IPS-15b (cell line): ENCODE measurements at regions not wholly inside any gene's neighbourhood (a gene's known extent, or its start where the extent isn't known, plus 50 kb on each side); places are given as distances from the start of the nearest gene placed in this dataset.
"Not testable (repeated sequence)": the region's sequence is repeated elsewhere in the genome, so short reads cannot be mapped to it uniquely, and the experiment has no call there.

Source experiments
- H3K27me3 ChIP-seq: one replicate; pipeline ENCODE4 v1.6.1; 2013; ENCODE audit warnings: low read length; ENCODE audit not compliant: control insufficient read depth, insufficient read depth
- H3K36me3 ChIP-seq: one replicate; pipeline ENCODE4 v1.6.1; 2013; ENCODE audit warnings: low read length; ENCODE audit not compliant: control insufficient read depth, insufficient read depth
- H3K4me1 ChIP-seq: one replicate; pipeline ENCODE4 v1.6.1; 2013; ENCODE audit warnings: mild to moderate bottlenecking, low read length; ENCODE audit not compliant: control insufficient read depth, insufficient read depth
- H3K4me3 ChIP-seq: one replicate; pipeline ENCODE4 v1.5.1; 2013; ENCODE audit warnings: low read depth, low read length
- H3K9ac ChIP-seq: one replicate; pipeline ENCODE4 v1.6.1; 2013; ENCODE audit warnings: low read depth, mild to moderate bottlenecking, low read length
- H3K9me3 ChIP-seq: one replicate; pipeline ENCODE4 v1.6.1; 2013; ENCODE audit warnings: mild to moderate bottlenecking, low read length; ENCODE audit not compliant: control insufficient read depth, insufficient read depth

- no peaks in the 10 kb centered on the region for H3K36me3 ChIP-seq
- H3K27me3 ChIP-seq, result no peaks in the 10 kb centered on the region
- no peak overlapping the region for H3K9ac ChIP-seq
- no peak overlapping the region for H3K4me3 ChIP-seq
- no peaks in the 10 kb centered on the region for H3K9me3 ChIP-seq
- no peaks in the 10 kb centered on the region for H3K4me1 ChIP-seq
Observed at GRCh38 chrX:3426552-3426951, 80.1 kb upstream of the MXRA5 start.

- no peak overlapping the region for H3K9ac ChIP-seq
- no peak overlapping the region for H3K4me3 ChIP-seq
- H3K9me3 ChIP-seq, result no peaks in the 10 kb centered on the region
- H3K27me3 ChIP-seq, result no peaks in the 10 kb centered on the region
- H3K4me1 ChIP-seq, result no peaks in the 10 kb centered on the region
- H3K36me3 ChIP-seq, result no peaks in the 10 kb centered on the region
Observed at GRCh38 chrX:3425031-3425430, 78.6 kb upstream of the MXRA5 start.

DNA sequence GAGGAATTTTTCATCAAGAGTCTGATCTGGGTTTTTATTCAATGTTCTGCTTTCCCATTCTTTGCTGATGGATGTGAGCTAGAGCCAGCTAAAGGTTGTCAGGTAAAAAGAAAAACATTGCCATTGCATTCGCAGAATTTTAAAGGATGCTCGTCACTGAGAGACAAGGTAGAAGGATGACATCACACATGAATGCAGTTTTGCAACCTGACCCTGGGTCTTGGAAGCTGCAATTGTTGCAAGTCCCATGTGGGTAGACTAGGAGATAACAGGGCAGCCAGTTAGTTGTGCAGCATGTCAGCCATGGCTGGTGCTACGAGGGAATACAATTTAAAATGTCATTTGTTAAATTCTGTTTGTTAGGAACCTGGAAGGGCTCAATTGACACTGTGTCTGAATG lies 73.9 kb upstream of the MXRA5 start:
- Histone ChIP-seq H3K4me3 (no peak overlapping the region), H3K4me1 (no peaks in the 10 kb centered on the region), H3K9ac (no peak overlapping the region), H3K9me3 (no peaks in the 10 kb centered on the region), H3K36me3 (no peaks in the 10 kb centered on the region), H3K27me3 (no peaks in the 10 kb centered on the region)

DNA sequence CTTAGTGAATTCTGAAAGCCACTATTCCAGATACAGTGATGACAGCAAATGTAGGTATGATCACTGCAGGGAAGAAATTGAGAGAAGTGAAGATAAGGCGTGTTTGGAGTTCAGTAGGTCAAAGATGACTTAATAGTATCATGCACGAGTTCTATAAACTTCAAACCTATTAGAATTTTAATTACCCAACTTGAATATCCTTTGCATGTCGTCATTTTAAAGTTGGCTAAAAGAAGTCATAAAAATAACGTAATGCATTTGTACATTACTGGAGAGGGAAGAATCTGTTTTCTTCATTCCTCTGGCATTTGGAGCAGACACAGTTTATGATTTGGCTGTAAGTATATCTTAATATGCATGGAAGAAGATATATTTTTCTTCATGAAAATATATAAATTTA lies 68.6 kb upstream of the MXRA5 start:
- Histone ChIP-seq H3K4me1 (no peaks in the 10 kb centered on the region), H3K9ac (no peak overlapping the region), H3K36me3 (no peaks in the 10 kb centered on the region), H3K4me3 (no peak overlapping the region), H3K27me3 (no peaks in the 10 kb centered on the region), H3K9me3 (no peaks in the 10 kb centered on the region)

DNA sequence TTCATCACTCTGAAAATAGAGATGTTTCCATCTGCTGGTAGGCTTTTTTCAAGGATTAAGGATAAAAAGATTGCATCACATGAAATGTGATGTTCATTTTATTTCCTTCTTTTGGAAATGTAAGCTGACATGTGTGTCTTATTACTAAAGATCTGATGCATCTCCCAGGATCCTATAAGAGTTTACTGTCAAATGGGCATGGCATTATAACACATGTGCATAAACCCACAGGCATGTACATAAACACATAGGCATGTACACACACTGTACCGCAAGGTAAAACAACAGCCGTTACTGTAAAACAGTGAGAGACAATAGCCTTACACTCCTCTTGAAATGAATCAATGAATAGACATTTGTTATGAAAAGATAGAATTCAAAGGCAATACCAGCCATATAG lies 65.2 kb upstream of the MXRA5 start:
- H3K27me3 ChIP-seq, H3K4me1 ChIP-seq, H3K36me3 ChIP-seq, H3K9me3 ChIP-seq, H3K9ac ChIP-seq, H3K4me3 ChIP-seq: not testable (repeated sequence)

DNA sequence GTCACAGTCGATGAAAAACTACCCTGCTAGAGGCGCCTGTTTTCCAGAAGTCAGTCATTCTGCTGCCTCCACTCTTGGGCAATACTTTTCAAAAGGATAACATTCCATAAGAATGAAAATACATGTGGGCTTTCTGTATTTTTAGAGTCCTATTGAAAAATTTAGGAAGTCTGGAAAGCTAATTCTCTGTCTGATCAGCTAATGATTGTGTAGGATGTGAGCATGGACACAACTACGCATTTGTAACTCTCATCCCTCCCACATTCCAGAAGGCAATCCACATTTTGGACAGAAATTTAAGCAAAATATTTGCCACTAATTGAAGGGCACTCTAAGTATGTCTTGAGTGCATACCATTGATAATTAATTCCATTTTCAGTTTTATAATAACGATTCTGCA lies 63.5 kb upstream of the MXRA5 start:
- not testable (repeated sequence) for H3K9me3 ChIP-seq, H3K9ac ChIP-seq, H3K4me1 ChIP-seq

DNA sequence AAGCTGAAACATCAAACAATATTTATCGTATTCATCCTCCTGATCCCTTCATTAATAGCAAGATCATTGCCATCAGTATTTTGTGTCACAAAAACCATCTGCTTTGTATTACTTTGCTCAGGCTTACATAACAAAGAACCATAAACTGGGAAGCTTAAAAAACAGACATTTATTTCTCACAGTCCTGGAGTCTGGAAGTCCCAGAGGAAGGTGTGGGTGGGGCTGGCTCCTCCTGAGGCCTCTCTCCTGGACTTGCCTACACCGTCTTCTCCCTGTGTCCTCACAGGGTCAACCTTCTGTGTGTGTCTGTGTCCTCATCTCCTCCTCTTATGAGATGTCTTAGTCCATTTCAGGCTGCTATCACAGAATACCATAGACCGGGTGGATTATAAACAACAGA lies 61.3 kb upstream of the MXRA5 start:
- Histone ChIP-seq H3K27me3 (no peaks in the 10 kb centered on the region), H3K9ac (no peak overlapping the region), H3K4me1 (no peaks in the 10 kb centered on the region), H3K4me3 (no peak overlapping the region), H3K9me3 (no peaks in the 10 kb centered on the region), H3K36me3 (no peaks in the 10 kb centered on the region)

More for the DNA sequence above, 63.5 kb upstream of the MXRA5 start:
- not testable (repeated sequence) for H3K4me3 ChIP-seq, H3K27me3 ChIP-seq, H3K36me3 ChIP-seq

GRCh38 chrX:3407121-3407520 lies 60.7 kb upstream of the MXRA5 start:
- H3K4me3 ChIP-seq, result no peak overlapping the region

DNA sequence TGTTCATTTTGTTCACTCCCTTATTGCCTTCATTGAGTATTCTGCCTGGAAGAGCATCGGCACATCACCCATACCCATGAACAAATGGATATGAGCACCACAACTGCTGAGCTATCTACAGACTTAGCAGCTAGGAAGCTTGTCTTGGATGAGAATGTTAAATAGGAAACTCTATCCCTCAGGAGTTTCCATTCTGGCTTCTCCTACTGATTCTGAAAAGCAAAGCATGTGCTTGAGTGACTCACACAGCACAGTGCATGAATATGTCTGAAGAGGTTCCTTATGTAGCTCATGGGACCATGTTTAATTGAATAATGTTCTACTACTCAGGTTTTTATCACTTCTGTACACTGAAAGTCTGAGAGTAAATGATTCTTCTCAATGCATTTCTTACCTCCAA lies 57.3 kb upstream of the MXRA5 start:
- H3K4me1 ChIP-seq, result no peaks in the 10 kb centered on the region
- H3K27me3 ChIP-seq, result no peaks in the 10 kb centered on the region
- no peaks in the 10 kb centered on the region for H3K36me3 ChIP-seq
- no peak overlapping the region for H3K9ac ChIP-seq
- H3K4me3 ChIP-seq, result no peak overlapping the region
- H3K9me3 ChIP-seq, result no peaks in the 10 kb centered on the region

More at GRCh38 chrX:3407121-3407520, 60.7 kb upstream of the MXRA5 start:
- no peaks in the 10 kb centered on the region for H3K9me3 ChIP-seq
- H3K36me3 ChIP-seq, result no peaks in the 10 kb centered on the region
- H3K27me3 ChIP-seq, result no peaks in the 10 kb centered on the region
- H3K4me1 ChIP-seq, result no peaks in the 10 kb centered on the region
- H3K9ac ChIP-seq, result no peak overlapping the region
